ENCODE measurements at regions not wholly inside any gene's neighbourhood (a gene's known extent, or its start where the extent isn't known, plus 50 kb on each side); places are given as distances from the start of the nearest gene placed in this dataset.

DNA sequence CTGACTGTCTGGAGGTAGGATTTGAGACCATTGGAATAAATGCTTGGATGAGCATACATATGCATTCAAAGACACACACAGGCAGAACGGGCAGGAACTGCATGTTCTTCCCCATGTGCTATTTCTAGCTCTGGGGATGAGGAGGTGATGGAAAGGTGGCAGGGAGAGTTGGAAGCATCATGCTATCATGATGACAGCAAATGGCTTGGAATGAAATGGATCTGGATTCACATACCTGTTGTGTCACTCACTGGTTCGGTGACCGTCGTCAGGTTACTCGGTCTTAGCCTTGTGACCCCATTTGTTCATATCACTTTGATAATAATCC, 627.9 kb upstream of the KIRREL3 start:
- in situ Hi-C loops (cut with MboI; ENCODE audit: low pct_unique_long_range_greater_than_20kb, low sequenced_read_pairs) = no loop called here
- no peak for DNase-seq

DNA sequence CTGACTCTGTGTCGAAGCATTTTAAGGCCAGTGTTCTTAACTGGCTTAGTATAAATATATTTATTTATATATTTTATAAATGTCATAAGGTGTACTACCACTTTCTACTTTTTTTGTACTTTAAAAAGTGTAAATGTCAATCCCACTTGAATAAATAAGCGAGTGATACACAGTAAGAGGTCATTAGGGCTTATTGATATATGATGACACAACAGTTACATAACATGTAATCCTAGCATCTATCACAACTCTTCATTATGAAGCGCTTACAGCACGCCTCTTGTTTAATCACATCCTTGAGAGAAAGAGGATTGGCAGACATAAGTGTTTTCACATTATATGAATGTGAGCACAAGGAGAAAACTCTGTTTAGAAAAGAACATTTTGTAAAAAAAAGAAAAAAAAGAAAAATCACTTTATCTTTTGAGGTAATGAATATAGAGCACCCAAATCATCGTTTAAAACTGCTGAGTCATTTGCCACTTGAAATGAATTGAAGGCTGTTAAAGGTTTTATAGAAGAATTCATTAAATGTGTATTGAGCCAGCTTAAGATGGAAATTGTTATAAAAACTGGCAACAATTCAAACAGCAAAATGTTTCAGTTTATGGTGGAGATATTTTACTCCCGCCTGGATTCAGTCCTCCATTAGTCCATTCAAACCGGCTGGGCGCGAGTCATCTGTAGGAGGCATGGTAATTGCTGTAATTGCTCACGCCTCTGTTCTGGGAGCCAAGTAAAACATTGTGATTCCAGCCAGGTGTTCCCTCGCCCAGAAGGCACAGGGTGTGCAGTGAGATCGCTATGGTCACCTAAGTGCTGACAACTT, 627.3 kb upstream of the KIRREL3 start:
- DNase-seq = no peak
- in situ Hi-C loops (cut with MboI; ENCODE audit: low pct_unique_long_range_greater_than_20kb, low sequenced_read_pairs) = no loop called here

DNA sequence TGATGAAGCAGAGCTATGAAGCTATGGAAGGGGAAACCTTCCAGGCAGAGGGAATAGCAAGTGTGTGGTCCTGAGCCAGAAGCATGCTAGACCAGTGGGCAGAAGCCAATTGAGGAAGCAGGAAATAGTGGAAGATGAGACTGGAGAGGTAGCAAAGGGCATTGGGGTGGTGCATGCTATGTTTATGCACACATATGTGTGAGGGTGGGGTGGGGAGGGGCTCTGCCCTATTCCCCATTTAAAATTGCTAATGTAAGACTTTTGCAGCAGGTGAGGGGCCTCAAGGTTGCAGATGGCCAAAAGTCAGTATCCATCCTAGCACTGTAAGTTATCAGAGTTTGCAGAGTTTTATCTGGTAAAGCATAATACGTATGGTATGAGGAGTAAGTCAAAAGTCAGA, 626.6 kb upstream of the KIRREL3 start:
- in situ Hi-C loops (cut with MboI; ENCODE audit: low pct_unique_long_range_greater_than_20kb, low sequenced_read_pairs) = no loop called here
- DNase-seq = no peak

DNA sequence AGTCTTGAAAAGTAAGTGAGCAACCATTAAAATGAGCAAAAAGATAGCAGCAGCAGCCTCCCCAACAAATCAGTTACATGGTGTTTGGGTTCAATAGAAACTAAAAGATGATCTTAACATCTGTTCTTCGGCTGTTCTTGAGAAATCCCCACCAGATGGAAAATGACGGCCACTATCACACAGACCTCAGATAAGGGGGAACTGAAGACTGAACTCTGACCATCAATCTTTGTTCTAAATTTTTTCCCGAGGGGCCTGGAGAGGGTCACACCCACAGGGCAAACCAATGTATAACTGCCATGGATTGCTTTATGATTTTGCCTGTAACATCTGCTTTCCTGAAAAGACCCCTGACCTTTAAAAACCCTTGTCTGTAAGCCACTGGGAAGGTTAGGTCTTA, 624.8 kb upstream of the KIRREL3 start:
- in situ Hi-C loops (cut with MboI; ENCODE audit: low pct_unique_long_range_greater_than_20kb, low sequenced_read_pairs) = no loop called here
- DNase-seq = no peak

DNA sequence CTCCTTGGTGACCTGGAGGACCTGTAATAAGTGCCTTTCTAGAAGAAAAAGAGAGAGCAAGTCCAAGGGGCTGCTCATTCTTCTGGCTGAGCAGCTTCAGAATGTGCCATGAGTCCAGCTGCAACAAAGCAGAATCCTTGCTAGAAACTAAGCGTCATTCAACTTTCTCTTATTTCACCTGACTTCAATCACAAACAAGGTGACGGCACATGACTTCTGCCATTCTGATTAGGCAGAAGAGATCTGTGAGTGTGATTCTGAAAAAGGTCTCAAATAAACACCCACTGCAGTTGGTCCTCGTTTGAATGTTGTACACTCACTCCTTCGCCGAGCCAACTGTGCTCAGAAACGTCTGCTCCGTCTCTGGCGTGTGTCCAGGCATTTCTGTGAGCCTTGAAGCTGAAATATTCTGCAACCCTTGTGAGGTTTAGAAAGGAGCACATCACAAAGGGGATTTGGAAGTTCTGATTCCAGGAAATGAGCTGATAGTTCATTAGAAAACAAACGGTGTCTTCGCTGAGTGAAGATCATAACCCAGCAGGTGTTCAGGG, 623.8 kb upstream of the KIRREL3 start:
- DNase-seq = no peak
- in situ Hi-C loops (cut with MboI; ENCODE audit: low pct_unique_long_range_greater_than_20kb, low sequenced_read_pairs) = no loop called here

DNA sequence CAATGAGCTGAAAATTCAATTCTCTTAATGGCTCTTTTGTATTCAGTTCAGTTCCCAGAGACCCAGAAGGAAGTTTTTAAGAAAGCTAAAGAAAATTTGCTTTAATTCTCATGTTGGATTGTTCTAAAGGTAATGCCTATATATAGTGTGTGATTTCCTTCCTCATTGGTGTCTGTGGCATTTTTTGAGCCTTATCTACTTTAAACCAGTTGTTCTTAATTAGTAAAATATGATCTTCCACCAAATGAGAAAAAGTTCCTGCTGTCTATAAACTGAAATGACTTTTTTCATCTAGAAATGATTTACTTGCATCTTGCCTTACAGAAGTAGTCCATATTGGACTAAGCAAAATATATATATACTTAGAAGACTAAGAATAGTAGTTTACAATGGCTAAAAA, 622.1 kb upstream of the KIRREL3 start:
- DNase-seq = no peak
- in situ Hi-C loops (cut with MboI; ENCODE audit: low pct_unique_long_range_greater_than_20kb, low sequenced_read_pairs) = no loop called here

DNA sequence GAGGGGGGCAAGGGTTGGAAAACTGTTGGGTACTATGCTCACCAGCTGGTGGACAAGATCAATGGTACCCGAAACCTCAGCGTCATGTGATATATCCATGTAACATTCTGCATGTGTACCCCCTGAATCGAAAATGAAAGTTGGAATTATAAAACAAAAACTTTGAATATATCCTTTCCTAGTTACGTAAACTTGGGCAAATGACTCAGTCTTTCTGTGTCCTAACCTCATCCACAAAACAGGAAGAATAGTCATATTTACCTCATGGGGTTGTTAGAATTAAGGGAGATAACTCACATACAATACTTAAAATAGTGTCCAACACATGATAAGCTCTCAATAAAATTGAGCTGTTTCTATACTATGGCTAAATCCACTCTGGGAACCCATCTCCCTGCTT, 620.1 kb upstream of the KIRREL3 start:
- in situ Hi-C loops (cut with MboI; ENCODE audit: low pct_unique_long_range_greater_than_20kb, low sequenced_read_pairs) = no loop called here
- DNase-seq = no peak

DNA sequence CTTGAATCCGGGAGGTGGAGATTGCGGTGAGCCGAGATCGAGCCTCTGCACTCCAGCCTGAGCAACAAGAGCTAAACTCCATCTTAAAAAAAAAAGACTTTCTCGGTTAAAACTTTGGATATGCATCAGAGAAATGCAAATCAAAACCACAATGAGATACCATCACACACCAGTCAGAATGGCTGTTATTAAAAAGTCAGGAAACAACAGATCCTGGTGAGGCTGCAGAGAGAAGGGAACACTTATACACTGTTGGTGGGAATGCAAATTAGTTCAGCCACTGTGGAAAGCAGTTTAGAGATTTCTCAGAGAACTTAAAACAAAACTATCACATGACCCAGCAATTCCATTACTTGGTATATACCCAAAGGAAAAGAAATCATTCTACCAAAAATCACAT, 619.4 kb upstream of the KIRREL3 start:
- no peak for DNase-seq
- in situ Hi-C loops (cut with MboI; ENCODE audit: low pct_unique_long_range_greater_than_20kb, low sequenced_read_pairs) = no loop called here

DNA sequence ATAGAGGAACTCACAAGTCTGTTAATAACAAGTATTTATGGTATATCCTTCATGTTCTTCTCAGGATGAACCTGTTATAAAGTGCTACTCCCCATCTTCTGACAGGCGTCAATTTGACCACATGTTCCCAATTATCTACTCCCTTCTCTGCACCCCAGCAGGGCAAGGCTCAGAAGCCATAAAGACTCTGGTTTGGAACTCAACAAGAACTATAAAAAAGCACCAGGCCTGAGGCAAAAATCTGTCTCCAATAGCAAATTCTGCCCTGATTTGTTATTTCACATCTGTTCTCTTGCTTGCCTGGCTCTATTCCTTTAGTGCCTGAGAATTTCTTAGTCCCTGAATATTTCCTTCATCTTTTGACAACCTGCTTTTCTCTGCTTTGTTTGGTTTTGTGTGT, 618.2 kb upstream of the KIRREL3 start:
- no peak for DNase-seq
- in situ Hi-C loops (cut with MboI; ENCODE audit: low pct_unique_long_range_greater_than_20kb, low sequenced_read_pairs) = no loop called here

DNA sequence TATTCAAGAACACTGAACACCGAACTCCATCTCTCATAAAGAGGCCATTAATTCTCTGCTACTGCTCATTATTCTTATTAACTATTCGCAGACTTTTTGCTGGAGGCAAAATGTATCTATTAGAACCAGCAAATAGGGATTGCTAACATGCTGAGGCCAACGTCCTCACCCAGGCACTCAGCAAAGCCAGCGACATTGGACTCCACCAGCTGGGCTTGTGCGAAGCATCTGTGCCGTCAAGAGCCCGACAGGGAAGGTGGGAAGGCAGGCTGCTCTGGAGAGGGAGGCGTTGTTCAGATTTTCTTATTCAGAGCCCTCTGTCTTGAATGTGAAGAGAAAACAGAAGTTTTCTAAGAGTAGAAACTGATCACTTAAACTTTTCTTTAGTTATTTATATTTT, 615.6 kb upstream of the KIRREL3 start:
- DNase-seq = no peak
- in situ Hi-C loops (cut with MboI; ENCODE audit: low pct_unique_long_range_greater_than_20kb, low sequenced_read_pairs) = no loop called here

DNA sequence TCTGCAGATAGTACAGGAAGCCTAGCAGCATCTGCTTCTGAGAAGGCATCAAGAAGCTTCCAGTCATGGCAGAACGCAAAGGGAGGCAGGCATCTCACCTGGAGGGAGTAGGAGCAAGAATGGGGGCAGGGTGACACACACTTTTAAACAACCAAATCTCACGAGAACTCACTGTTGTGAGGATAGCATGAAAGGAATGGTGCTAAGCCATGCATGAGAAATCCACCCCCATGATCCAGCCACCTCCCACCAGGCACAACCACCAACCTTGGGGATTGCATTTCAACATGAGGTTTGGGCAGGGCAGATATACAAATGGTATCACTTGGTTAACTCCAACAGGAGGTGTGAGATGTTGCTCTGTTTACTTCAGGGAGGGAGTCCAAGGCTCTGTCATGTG, 612.0 kb upstream of the KIRREL3 start:
- no peak for DNase-seq
- in situ Hi-C loops (cut with MboI; ENCODE audit: low pct_unique_long_range_greater_than_20kb, low sequenced_read_pairs) = no loop called here

DNA sequence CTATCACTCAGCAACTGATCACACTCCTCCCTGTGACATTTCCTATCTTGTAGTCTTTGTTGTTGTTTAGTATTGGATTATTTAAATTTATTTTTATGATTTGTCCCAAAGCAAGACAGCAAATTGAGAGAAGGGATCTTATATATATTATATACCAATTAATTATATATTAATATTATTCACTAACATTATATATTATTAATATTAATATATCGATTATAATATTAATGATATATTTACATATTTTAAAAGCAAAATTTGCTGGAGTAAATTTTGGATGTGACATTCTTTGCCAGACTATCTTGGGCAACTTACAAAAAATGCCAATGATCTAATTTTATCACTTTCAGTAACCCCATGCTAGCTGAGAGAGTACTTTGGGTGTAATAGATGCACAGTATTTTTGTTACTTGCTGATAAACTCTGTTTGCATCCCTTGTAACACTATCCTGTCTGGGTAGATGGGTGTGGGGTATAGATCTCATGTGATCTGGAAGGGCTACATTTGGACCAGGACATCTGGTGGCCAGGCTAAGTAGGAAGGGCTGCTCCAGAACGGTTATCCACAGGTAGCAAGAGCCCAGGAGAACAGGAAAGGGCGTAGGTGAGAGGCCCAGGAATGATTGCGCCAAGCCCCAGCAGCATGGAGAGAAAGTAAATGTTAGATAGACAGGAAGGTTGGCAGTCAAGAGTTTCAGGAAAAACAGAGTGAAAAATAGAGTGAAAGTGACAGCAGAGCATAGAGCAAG, 608.6 kb upstream of the KIRREL3 start:
- in situ Hi-C loops (cut with MboI; ENCODE audit: low pct_unique_long_range_greater_than_20kb, low sequenced_read_pairs) = no loop called here
- no peak for DNase-seq

DNA sequence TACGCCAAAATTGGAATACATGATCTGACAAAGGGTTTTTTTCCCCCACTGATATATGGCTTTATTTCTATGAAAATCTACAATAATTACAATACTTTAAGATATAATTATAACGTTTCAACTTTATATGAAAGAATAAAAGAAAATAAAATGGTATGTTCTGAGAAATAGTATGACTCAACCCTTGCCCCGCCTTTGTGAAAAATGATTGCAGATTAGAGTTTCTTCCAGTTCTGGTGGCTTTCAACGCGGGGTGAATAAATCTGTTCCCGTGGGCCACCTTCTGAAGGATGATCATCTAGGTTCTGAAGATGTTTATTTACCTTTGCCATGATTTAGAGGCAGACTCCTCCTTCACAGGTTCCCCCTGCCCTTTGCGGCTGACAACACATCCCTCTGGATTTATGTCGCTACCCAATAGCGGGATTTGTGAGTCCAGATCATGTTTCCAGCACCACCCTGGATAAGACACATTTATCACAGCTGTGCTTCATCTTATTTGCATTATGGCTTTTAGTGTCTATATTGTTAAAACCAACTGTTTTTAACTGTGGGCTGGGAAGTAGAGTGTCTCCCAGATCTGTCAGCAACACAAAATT, 607.0 kb upstream of the KIRREL3 start:
- in situ Hi-C loops (cut with MboI; ENCODE audit: low pct_unique_long_range_greater_than_20kb, low sequenced_read_pairs) = no loop called here
- DNase-seq = no peak

DNA sequence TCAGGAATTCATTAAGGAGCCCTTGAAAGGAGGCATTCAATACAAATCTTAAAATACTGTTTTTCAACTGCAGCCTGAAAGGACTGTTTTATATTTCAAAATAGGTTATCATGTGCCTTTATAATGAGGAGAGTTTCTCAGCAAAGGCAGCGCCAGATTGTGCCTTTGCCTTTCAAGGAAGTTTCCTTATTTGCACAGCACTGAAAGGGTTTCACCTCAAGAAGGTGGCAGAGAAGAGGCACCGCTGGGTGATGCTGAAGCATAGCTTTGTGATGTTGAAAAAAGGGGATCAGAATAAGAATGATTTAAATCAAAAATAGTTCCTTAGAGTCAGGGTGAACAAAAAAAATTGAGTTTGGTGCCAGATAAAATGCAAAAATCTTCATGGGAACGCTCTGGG, 601.0 kb upstream of the KIRREL3 start:
- in situ Hi-C loops (cut with MboI; ENCODE audit: low pct_unique_long_range_greater_than_20kb, low sequenced_read_pairs) = no loop called here
- DNase-seq = no peak

DNA sequence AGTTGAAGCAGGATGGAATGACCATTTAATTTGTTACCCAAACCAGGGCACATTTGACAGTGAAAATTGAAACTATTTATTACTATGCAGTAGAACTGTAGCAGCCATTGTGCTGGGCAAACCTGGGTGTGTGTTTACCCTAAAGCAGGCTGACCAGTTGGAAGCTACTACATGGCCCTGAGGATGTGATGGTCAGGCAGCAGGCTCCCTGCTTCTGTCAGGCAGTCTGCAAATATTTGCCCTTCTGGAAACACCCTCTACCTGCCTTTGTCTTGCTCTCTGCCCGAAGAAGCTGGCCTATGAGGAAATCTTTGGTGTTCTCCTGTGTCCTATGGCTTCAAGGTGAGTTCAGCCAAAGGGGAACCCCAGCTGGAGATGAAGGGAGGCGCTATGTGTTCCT, 600.1 kb upstream of the KIRREL3 start:
- DNase-seq = no peak
- in situ Hi-C loops (cut with MboI; ENCODE audit: low pct_unique_long_range_greater_than_20kb, low sequenced_read_pairs) = no loop called here

DNA sequence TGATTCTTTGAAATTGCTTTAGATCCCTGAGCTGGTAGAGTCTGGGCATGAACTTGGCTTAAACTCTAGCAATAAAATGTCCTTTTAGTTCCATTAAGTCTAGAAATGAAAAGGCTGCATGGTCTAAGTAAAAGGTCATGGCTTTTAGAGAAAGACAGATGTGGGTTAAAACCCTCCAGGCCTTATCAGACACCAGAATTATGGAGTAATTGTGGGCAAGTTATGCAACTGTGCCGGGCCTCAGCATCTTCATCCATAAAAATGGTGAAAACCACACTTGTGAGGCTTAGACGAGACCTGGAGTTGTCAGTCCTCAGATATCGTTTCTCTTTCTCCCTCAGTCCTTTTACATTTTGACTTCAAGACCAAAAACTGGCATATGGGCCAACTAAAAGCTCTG, 597.9 kb upstream of the KIRREL3 start:
- in situ Hi-C loops (cut with MboI; ENCODE audit: low pct_unique_long_range_greater_than_20kb, low sequenced_read_pairs) = no loop called here
- DNase-seq = no peak

DNA sequence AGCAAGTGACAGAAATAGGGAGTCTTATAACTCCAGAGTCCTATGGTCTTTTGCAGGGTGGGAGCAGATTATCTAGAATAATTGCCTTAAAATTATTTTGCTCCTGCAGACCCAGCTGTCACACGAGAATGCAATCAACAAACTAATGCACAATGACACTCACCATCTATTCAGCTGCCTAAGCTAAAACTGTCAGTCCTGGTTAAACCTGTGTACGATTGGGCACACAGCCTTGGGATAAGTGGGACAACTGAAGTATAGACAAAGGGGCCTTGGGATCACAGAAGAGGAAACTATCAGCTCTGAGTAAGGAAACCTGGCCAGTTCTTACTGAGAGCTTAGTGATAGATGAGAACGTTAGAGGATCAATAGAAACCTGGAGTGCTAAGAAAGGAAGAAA, 595.9 kb upstream of the KIRREL3 start:
- in situ Hi-C loops (cut with MboI; ENCODE audit: low pct_unique_long_range_greater_than_20kb, low sequenced_read_pairs) = no loop called here
- DNase-seq = no peak

DNA sequence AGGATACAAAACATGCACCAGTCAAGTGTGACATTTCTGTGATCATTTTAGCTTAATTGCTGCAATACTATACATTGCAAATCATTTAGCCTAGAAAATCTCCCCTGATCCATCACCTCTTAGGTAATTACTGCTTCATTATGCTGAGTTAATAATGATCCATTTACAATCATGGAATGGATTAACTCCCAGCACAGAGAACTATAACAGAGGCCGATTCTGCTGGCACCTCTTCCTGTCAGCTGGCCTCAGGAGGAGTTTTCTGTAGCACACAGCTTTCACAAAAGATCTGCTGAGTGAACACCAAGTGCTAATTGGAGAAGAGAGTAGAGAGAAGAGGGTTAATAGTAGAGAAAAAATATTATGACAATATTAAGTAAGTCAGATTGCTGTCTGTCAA, 591.8 kb upstream of the KIRREL3 start:
- in situ Hi-C loops (cut with MboI; ENCODE audit: low pct_unique_long_range_greater_than_20kb, low sequenced_read_pairs) = no loop called here
- DNase-seq = no peak

DNA sequence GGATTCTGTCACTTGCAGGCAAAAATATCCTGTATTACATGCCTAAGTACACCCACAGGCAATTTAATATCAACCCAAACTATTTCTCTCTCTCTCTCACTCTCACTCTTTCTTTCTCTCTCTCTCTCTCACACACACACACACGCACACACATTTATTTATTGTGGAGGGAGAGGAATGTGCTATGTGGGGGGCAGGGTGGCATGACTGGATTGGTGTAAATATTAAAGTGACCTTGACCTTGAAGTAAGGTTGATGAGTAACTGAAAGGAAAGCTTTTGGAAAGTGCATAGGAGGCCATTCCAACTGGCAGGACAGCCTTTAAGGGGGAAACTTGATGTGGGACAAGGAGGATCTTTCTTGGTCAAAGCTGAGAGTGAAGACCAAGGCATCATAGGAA, 589.7 kb upstream of the KIRREL3 start:
- in situ Hi-C loops (cut with MboI; ENCODE audit: low pct_unique_long_range_greater_than_20kb, low sequenced_read_pairs) = no loop called here
- no peak for DNase-seq

DNA sequence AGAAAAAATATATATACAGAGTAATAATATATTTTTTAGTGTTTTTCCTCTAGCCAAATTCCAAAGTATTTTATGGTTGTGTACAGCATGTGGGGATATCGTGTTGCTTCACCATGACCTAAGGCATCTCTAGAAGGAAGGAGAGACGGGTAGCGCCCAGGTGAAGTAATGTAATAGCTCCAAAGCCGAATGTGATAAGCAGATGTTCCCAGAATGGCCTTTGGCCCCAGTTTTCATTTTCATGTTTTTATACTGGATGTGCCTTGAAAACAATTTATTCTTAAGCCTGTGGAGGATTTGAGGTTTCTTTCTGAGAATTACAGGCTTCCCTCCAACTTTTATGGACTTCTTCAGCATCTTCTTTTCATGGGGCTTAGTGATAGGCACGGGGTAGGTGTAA, 587.9 kb upstream of the KIRREL3 start:
- in situ Hi-C loops (cut with MboI; ENCODE audit: low pct_unique_long_range_greater_than_20kb, low sequenced_read_pairs) = no loop called here
- DNase-seq = no peak

Measured in KBM-7 (cell line).